ENCODE measurements at regions not wholly inside any gene's neighbourhood (a gene's known extent, or its start where the extent isn't known, plus 50 kb on each side); places are given as distances from the start of the nearest gene placed in this dataset.

DNA sequence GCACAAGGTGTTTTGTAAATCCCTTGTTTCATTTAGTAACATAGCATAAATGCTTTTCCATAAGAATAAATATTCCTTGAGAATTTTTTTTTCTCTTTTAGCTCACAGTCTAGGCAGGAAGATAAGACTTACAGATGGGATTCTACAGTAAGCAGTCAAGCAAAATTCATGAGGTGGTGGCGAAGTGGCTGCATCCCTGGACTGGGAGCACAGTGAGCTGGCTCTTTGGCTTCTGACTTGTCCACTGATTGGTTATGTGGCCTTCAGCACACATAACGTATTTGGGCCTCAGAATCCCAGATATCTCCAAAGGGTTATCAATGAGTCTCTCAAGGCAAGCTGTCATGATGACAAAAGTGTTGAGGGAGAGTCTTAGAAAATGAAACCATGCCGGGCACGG lies 99.8 kb downstream of the EBNA1BP2 start:
- H3K4ac ChIP-seq (ENCODE audit: low read depth, low read length) = peak overlapping the region; percentile 21; the same call in 1 of the 2 replicates
- DNase-seq (no peak), ATAC-seq (ENCODE audit: low read depth) (no peak)
- H3K79me1 ChIP-seq (ENCODE audit: low read depth in 1 of 2, low read length in 2 of 2) = peaks cover 0 to 3% of the 10 kb centered on the region in 2 experiments; a peak in 1 of 4 replicates
- BruUV-seq (replicated peaks) = no TSS peak
- no peak overlapping the region for H3K9ac ChIP-seq (ENCODE audit: low read depth, low read length)
- H4K8ac ChIP-seq (ENCODE audit: low read depth in 2 of 2, low read length in 2 of 2) = no peak overlapping the region
- peaks cover 4% of the 10 kb centered on the region; the same call in 1 of the 2 replicates for H3K9me1 ChIP-seq (ENCODE audit: insufficient read depth, low read length)
- H4K5ac ChIP-seq (ENCODE audit: low read depth, low read length) = no peak overlapping the region; the same call in 1 of the 2 replicates
- H3K36me3 ChIP-seq (ENCODE audit: control insufficient read depth, insufficient read depth, low read length) = no peaks in the 10 kb centered on the region
- H3K9me3 ChIP-seq (ENCODE audit: control insufficient read depth, insufficient read depth, low read length) = no peaks in the 10 kb centered on the region
- no peak for TF ChIP-seq POLR2A (IDR thresholded peaks at IDR 0.05; ENCODE audit: low read depth, low read length)
- TF ChIP-seq RCOR1 (IDR thresholded peaks at IDR 0.05; ENCODE audit: insufficient replicate concordance, low read length) = no peak
- TF ChIP-seq MXI1 (IDR thresholded peaks at IDR 0.05; ENCODE audit: borderline replicate concordance, low read depth, low read length) = no peak
- TF ChIP-seq NFE2L2 (IDR thresholded peaks at IDR 0.05; ENCODE audit: low read depth, low read length) = no peak
- TF ChIP-seq, protein P1, sequence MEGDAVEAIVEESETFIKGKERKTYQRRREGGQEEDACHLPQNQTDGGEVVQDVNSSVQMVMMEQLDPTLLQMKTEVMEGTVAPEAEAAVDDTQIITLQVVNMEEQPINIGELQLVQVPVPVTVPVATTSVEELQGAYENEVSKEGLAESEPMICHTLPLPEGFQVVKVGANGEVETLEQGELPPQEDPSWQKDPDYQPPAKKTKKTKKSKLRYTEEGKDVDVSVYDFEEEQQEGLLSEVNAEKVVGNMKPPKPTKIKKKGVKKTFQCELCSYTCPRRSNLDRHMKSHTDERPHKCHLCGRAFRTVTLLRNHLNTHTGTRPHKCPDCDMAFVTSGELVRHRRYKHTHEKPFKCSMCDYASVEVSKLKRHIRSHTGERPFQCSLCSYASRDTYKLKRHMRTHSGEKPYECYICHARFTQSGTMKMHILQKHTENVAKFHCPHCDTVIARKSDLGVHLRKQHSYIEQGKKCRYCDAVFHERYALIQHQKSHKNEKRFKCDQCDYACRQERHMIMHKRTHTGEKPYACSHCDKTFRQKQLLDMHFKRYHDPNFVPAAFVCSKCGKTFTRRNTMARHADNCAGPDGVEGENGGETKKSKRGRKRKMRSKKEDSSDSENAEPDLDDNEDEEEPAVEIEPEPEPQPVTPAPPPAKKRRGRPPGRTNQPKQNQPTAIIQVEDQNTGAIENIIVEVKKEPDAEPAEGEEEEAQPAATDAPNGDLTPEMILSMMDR (conservative IDR thresholded peaks at IDR 0.05; ENCODE audit: low read depth, low read length) = no peak
- no peak for TF ChIP-seq RAD21 (IDR thresholded peaks at IDR 0.05; ENCODE audit: low read length)
- no peak for TF ChIP-seq BHLHE40 (IDR thresholded peaks at IDR 0.05; ENCODE audit: low read depth, low read length)
- H2AFZ ChIP-seq (replicated peaks; ENCODE audit: low read length, poor library complexity) = no peak overlapping the region
- no peak overlapping the region for H2AK9ac ChIP-seq (replicated peaks; ENCODE audit: low read depth, low read length, poor library complexity)
- no peak overlapping the region for H3K14ac ChIP-seq (replicated peaks; ENCODE audit: low read depth, low read length)
- H3K18ac ChIP-seq (ENCODE audit: low read depth, low read length) = no peak overlapping the region
- no peak overlapping the region for H3K4me3 ChIP-seq (ENCODE audit: insufficient read depth, low read depth, low read length)
- H3K56ac ChIP-seq (ENCODE audit: extremely low read depth, insufficient read depth, low read length) = no peak overlapping the region
- intact Hi-C loops (cut with micrococcal nuclease) (loop anchor here (2.0 kb wide), 1 partner anchor 150 kb away; no protein-coding TSS in a partner anchor), in situ Hi-C loops (cut with MboI; ENCODE audit: low sequenced_read_pairs) (loop anchor here (5.0 kb wide), 1 partner anchor 295 kb away; no protein-coding TSS in a partner anchor), dilution Hi-C loops (cut with HindIII; ENCODE audit: low sequenced_read_pairs, unreplicated experiment) (no loop called here)
- H3K4me2 ChIP-seq (ENCODE audit: low read depth, low read length) = no peak overlapping the region
- 100% methylated on average over 1 of the region's 4 CpGs; no CpG with 5 or more reads in 1 of the 2 experiments for WGBS, 2 experiments (ENCODE audit: extremely low coverage in 2 of 2, insufficient read length in 1 of 2)
- no peak overlapping the region for H2BK120ac ChIP-seq (ENCODE audit: low read depth, low read length)
- H2BK20ac ChIP-seq (ENCODE audit: low read depth, low read length) = no peak overlapping the region
- H3K27ac ChIP-seq (ENCODE audit: insufficient read depth, low read length) = no peak overlapping the region
- peaks cover 13% of the 10 kb centered on the region for H3K4me1 ChIP-seq (ENCODE audit: control insufficient read depth, insufficient read depth, low read length)
- 0 out of 2 replicates have a peak overlapping the region, but pooled peaks have one; percentile 52 for H2AK5ac ChIP-seq (ENCODE audit: low read depth, low read length)
- H2BK15ac ChIP-seq (ENCODE audit: low read depth, low read length) = no peak overlapping the region
- ChIA-PET POLR2A (ENCODE audit: unreplicated experiment) (interaction anchor here (1.3 kb wide), 1 partner anchor 110 kb away, joined by 4 read pairs; no protein-coding TSS in a partner anchor), CTCF (interaction anchor here (1.7 to 4.2 kb wide), 5 partner anchors 110 to 157 kb away, joined by 5 to 132 read pairs (median 12); no protein-coding TSS in a partner anchor)
- H3K23ac ChIP-seq (ENCODE audit: low read depth, low read length) = no peak overlapping the region
- H3K27me3 ChIP-seq (ENCODE audit: control insufficient read depth, insufficient read depth, low read length) = 0 out of 2 replicates have a peak, but pooled peaks cover 2% of the 10 kb centered on the region
- peak overlapping the region; percentile 2; the same call in 1 of the 2 replicates for H4K91ac ChIP-seq (ENCODE audit: insufficient read depth, low read depth, low read length)
- H4K20me1 ChIP-seq (ENCODE audit: insufficient read depth, low read length) = no peaks in the 10 kb centered on the region
- no peak overlapping the region for H2BK5ac ChIP-seq (ENCODE audit: low read depth, low read length, poor library complexity, severe bottlenecking)
